Vagina (tissue), 2 donors: ENCODE measurements at regions not wholly inside any gene's neighbourhood (a gene's known extent, or its start where the extent isn't known, plus 50 kb on each side); places are given as distances from the start of the nearest gene placed in this dataset.

Experiments
- DNase-seq, 2 donors: peaks; one replicate each; pipeline ENCODE4 v3.0.0-alpha.2; 2017; ENCODE audit errors: extremely low spot score in 2 of 2
- H3K27ac ChIP-seq: fragments of 200-600 bp; sonication (generic); one replicate; pipeline ENCODE4 v1.5.1; 2019
- H3K27me3 ChIP-seq: fragments of 200-600 bp; sonication (generic); one replicate; pipeline ENCODE4 v1.5.1; 2019
- H3K36me3 ChIP-seq, 2 donors: fragments of 200-600 bp; sonication (generic); one replicate each; pipeline ENCODE4 v1.5.1; 2017 to 2019
- H3K4me1 ChIP-seq: fragments of 200-600 bp; sonication (generic); one replicate; pipeline ENCODE4 v1.5.1; 2019
- H3K4me3 ChIP-seq, 2 donors: fragments of 200-600 bp; sonication (generic); 1 replicate in 1 of 2; 2 replicates in 1 of 2; pipeline ENCODE4 v1.5.1; 2016 to 2019
- H3K9me3 ChIP-seq: fragments of 200-600 bp; sonication (generic); one replicate; pipeline ENCODE4 v1.5.1; 2019
- POLR2A ChIP-seq, 2 donors: fragments of 450-650 bp; IDR thresholded peaks; one replicate each; pipeline ENCODE4 v1.6.1; 2017; ENCODE audit warnings: antibody characterized with exemption in 2 of 2, mild to moderate bottlenecking in 2 of 2, moderate library complexity in 2 of 2
- POLR2AphosphoS5 ChIP-seq, 2 donors: sonication (generic); formaldehyde crosslinking; IDR thresholded peaks; one replicate each; pipeline ENCODE4 v1.9.0; 2017; ENCODE audit warnings: antibody characterized with exemption in 2 of 2, mild to moderate bottlenecking in 2 of 2, low read depth in 1 of 2; ENCODE audit not compliant: insufficient read depth in 1 of 2
- intact Hi-C: fragments of 100-400 bp; cut with DNase I; formaldehyde crosslinking; loops from one replicate; pipeline ENCODE4 v1.15.1; 2023
- TF ChIP-seq, protein P1 (sequence below), 3 experiments: fragments of 450-650 bp in 2 of 3; fragments of 200-600 bp in 1 of 3; sonication (generic) in 1 of 3; IDR thresholded peaks; one replicate each; pipeline ENCODE4 v1.5.1; 2017 to 2019; ENCODE audit warnings: antibody characterized with exemption in 3 of 3, mild to moderate bottlenecking in 2 of 3, moderate library complexity in 2 of 3

DNA sequence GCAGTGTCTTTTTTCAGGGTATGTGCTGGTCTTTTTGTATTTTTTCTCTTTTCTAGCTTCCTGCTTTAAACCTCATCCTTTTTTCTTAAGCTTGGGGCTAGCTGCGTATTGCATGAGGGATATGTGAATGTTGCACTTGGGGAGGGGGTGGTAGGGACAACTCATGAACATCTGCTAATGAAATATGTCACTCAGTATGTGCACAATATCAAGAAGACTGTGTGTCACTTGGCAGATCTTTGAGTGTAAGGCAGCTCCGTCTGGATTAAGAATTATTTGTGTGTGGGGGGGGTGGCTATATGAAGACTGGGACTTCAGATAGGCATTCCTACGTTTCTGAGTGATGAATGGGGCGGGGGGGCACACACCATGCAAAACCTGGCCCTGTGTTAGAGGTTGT, 170.4 kb upstream of the CACNA1E start:
- H3K4me1 ChIP-seq = peaks cover 5% of the 10 kb centered on the region
- H3K4me3 ChIP-seq = no peak overlapping the region
- intact Hi-C loops = no loop called here
- no peaks in the 10 kb centered on the region for H3K36me3 ChIP-seq
- H3K27ac ChIP-seq = no peak overlapping the region
- TF ChIP-seq POLR2A (IDR thresholded peaks at IDR 0.05) (no peak), POLR2AphosphoS5 (IDR thresholded peaks at IDR 0.05; ENCODE audit: insufficient read depth in 1 of 2, low read depth in 1 of 2) (no peak)
- TF ChIP-seq, protein P1, sequence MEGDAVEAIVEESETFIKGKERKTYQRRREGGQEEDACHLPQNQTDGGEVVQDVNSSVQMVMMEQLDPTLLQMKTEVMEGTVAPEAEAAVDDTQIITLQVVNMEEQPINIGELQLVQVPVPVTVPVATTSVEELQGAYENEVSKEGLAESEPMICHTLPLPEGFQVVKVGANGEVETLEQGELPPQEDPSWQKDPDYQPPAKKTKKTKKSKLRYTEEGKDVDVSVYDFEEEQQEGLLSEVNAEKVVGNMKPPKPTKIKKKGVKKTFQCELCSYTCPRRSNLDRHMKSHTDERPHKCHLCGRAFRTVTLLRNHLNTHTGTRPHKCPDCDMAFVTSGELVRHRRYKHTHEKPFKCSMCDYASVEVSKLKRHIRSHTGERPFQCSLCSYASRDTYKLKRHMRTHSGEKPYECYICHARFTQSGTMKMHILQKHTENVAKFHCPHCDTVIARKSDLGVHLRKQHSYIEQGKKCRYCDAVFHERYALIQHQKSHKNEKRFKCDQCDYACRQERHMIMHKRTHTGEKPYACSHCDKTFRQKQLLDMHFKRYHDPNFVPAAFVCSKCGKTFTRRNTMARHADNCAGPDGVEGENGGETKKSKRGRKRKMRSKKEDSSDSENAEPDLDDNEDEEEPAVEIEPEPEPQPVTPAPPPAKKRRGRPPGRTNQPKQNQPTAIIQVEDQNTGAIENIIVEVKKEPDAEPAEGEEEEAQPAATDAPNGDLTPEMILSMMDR (IDR thresholded peaks at IDR 0.05) = no peak
- DNase-seq = no peak
- no peaks in the 10 kb centered on the region for H3K9me3 ChIP-seq
- no peaks in the 10 kb centered on the region for H3K27me3 ChIP-seq

DNA sequence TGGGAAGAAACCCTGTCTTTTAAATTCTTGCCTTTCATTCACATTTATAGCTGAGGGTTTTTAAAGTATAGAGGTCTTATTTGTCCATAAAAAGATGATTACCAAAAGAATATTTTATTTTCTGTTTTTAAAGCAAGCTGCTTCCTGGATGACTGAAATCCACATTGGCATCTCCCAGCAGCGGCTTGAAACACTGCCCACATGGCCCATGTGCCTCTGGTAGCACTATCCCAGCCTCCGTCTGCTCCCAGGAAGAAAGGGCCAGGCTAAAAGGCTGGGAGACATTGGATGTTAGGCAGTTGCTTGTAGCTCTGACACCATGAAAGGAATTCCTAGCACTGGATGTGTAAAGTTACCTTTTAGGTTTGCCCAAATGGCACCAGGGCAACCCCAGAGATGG, 169.9 kb upstream of the CACNA1E start:
- Histone ChIP-seq H3K4me3 (no peak overlapping the region), H3K27ac (no peak overlapping the region), H3K9me3 (no peaks in the 10 kb centered on the region), H3K27me3 (peaks cover 2% of the 10 kb centered on the region), H3K4me1 (peaks cover 5% of the 10 kb centered on the region), H3K36me3 (no peaks in the 10 kb centered on the region)
- intact Hi-C loops = no loop called here
- TF ChIP-seq, protein P1 (IDR thresholded peaks at IDR 0.05) = no peak
- TF ChIP-seq POLR2AphosphoS5 (IDR thresholded peaks at IDR 0.05; ENCODE audit: insufficient read depth in 1 of 2, low read depth in 1 of 2) (no peak), POLR2A (IDR thresholded peaks at IDR 0.05) (no peak)
- DNase-seq = no peak

DNA sequence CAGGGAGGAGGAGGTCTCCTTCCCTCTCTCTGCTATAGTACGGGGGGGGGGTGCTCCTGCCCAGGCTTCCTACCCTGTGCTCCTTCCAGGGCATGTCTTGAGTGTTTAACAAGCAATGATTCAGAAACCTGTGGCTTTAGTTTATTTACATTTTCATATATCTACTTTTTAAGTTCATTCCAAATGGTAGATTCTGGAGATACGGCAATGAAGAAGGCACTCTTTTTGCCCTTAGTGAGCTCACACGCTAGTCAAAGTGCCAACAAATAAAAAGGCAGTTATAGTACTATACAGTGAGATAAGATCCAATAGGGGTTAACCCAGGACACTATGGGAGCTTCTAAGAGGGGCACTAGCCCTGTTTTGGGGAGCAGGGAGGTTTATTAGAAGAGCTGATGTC, 169.3 kb upstream of the CACNA1E start:
- H3K27me3 ChIP-seq = peaks cover 4% of the 10 kb centered on the region
- H3K27ac ChIP-seq = no peak overlapping the region
- no peak for DNase-seq
- H3K9me3 ChIP-seq = no peaks in the 10 kb centered on the region
- H3K4me1 ChIP-seq = peaks cover 5% of the 10 kb centered on the region
- TF ChIP-seq POLR2A (IDR thresholded peaks at IDR 0.05) (no peak), POLR2AphosphoS5 (IDR thresholded peaks at IDR 0.05; ENCODE audit: insufficient read depth in 1 of 2, low read depth in 1 of 2) (no peak)
- TF ChIP-seq, protein P1 (IDR thresholded peaks at IDR 0.05) = no peak
- no peak overlapping the region for H3K4me3 ChIP-seq
- no peaks in the 10 kb centered on the region for H3K36me3 ChIP-seq
- intact Hi-C loops = no loop called here

DNA sequence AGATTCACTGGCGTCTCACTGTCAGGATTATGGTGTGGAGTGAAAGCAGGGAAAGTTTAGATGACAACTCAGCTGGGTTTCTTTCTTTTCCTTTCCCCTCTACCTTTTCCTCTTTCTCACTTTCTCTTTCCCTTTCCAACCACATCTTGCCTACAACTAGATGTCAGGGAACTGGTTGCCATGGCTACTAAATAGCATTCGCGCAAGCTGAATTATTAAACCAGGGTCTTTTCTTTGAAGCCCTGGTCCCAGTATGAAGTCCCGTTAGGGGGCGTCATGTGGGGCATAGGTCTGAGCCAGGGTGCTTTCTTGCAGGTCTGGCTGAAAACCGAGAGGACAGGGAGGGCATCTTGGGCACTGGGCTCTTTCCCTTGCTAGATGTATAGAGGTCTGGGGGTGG, 168.4 kb upstream of the CACNA1E start:
- H3K36me3 ChIP-seq = no peaks in the 10 kb centered on the region
- H3K27ac ChIP-seq = no peak overlapping the region
- no peak for TF ChIP-seq POLR2AphosphoS5 (IDR thresholded peaks at IDR 0.05; ENCODE audit: insufficient read depth in 1 of 2, low read depth in 1 of 2)
- TF ChIP-seq, protein P1 (IDR thresholded peaks at IDR 0.05) = no peak
- TF ChIP-seq POLR2A (IDR thresholded peaks at IDR 0.05) = no peak
- no peaks in the 10 kb centered on the region for H3K9me3 ChIP-seq
- H3K4me1 ChIP-seq = peaks cover 5% of the 10 kb centered on the region
- intact Hi-C loops = no loop called here
- DNase-seq = no peak
- H3K4me3 ChIP-seq = no peak overlapping the region
- peaks cover 4% of the 10 kb centered on the region for H3K27me3 ChIP-seq

DNA sequence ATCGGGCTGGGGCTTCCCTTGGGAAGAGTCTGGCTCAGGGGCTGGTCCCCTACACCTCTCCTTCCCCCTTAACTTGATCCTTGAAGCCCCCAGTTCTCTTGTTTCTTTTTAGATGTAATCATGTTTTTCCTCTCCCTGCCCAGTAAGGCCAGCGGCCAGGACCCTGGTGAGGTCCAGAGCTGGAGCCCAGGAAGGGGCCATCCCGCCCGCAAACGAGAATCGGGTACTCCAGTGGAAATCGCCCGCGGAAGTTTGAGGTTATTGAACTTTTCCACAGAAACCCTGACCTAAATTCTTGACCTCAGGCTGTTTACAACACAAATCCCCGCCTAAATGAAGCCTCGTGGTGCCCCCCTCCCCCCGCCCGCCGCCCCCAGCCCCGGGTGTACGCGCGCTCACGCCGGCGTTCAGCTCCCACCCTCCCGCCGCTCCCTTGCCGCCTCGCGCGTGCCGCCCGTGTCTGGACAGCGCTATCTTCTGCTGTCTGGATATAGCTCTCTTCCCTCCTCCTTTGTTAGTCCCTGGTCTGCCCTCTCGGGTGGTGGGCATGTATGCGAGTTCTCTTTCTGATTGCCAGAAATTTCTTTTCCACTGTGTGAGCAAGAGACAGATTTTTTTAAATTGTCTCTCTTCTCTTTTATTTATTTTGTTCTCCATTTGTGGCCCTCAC, 165.9 kb upstream of the CACNA1E start:
- no peak overlapping the region for H3K27ac ChIP-seq
- no peak overlapping the region for H3K4me3 ChIP-seq
- no peak for DNase-seq
- H3K27me3 ChIP-seq = peaks cover 4% of the 10 kb centered on the region
- TF ChIP-seq POLR2A (IDR thresholded peaks at IDR 0.05) = no peak
- TF ChIP-seq, protein P1 (IDR thresholded peaks at IDR 0.05) = no peak
- TF ChIP-seq POLR2AphosphoS5 (IDR thresholded peaks at IDR 0.05; ENCODE audit: insufficient read depth in 1 of 2, low read depth in 1 of 2) = no peak
- H3K9me3 ChIP-seq = no peaks in the 10 kb centered on the region
- H3K4me1 ChIP-seq = peaks cover 5% of the 10 kb centered on the region
- intact Hi-C loops = no loop called here
- no peaks in the 10 kb centered on the region for H3K36me3 ChIP-seq
